ENCODE measurements at regions not wholly inside any gene's neighbourhood (a gene's known extent, or its start where the extent isn't known, plus 50 kb on each side); places are given as distances from the start of the nearest gene placed in this dataset.

- intact Hi-C loops (cut with micrococcal nuclease; ENCODE audit: unreplicated experiment), result no loop called here
- ChIA-PET POLR2A (no interaction called here), CTCF (no interaction called here)
- Mint-ChIP-seq H3K27ac (ENCODE audit: unreplicated experiment) (no peak overlapping the region), H3K27me3 (ENCODE audit: insufficient read depth, unreplicated experiment) (no peaks in the 10 kb centered on the region), H3K4me1 (ENCODE audit: low read depth, unreplicated experiment) (no peaks in the 10 kb centered on the region), H3K9me3 (ENCODE audit: unreplicated experiment) (peaks cover 4% of the 10 kb centered on the region), H3K36me3 (ENCODE audit: insufficient read depth, unreplicated experiment) (no peaks in the 10 kb centered on the region), H3K4me3 (ENCODE audit: unreplicated experiment) (no peak overlapping the region)
- H3K4me1 ChIP-seq, result no peaks in the 10 kb centered on the region
- H3K27me3 ChIP-seq (replicated peaks; ENCODE audit: control insufficient read depth, insufficient read depth, low read length), result no peaks in the 10 kb centered on the region
- DNase-seq, result no peak
- no peak for TF ChIP-seq CTCF (IDR thresholded peaks at IDR 0.05; ENCODE audit: insufficient read depth in 1 of 2, low read depth in 1 of 2, low read length in 1 of 2, severe bottlenecking in 1 of 2, unreplicated experiment in 1 of 2)
- H3K36me3 ChIP-seq (ENCODE audit: control insufficient read depth, insufficient read depth, low read length), result no peaks in the 10 kb centered on the region
- no peaks in the 10 kb centered on the region for H3K9me3 ChIP-seq
- H3K4me3 ChIP-seq (ENCODE audit: low read depth, low read length), result no peak overlapping the region
- BruUV-seq (replicated peaks), result no TSS peak
Observed at GRCh38 chr2:35347561-35347960, 1008.0 kb upstream of the CRIM1 start.

- H3K36me3 Mint-ChIP-seq (ENCODE audit: insufficient read depth, unreplicated experiment), result no peaks in the 10 kb centered on the region
- H3K4me3 Mint-ChIP-seq (ENCODE audit: unreplicated experiment), result no peak overlapping the region
- H3K9me3 Mint-ChIP-seq (ENCODE audit: unreplicated experiment), result peaks cover 9% of the 10 kb centered on the region
- H3K27me3 Mint-ChIP-seq (ENCODE audit: insufficient read depth, unreplicated experiment), result no peaks in the 10 kb centered on the region
- intact Hi-C loops (cut with micrococcal nuclease; ENCODE audit: unreplicated experiment), result loop anchor here (5.0 kb wide), 1 partner anchor 176 kb away; no protein-coding TSS in a partner anchor
- no peaks in the 10 kb centered on the region for H3K4me1 ChIP-seq
- no TSS peak for BruUV-seq (replicated peaks)
- H3K36me3 ChIP-seq (ENCODE audit: control insufficient read depth, insufficient read depth, low read length), result no peaks in the 10 kb centered on the region
- ChIA-PET POLR2A (no interaction called here), CTCF (no interaction called here)
- H3K27ac Mint-ChIP-seq (ENCODE audit: unreplicated experiment), result no peak overlapping the region
- H3K4me1 Mint-ChIP-seq (ENCODE audit: low read depth, unreplicated experiment), result no peaks in the 10 kb centered on the region
- no peak overlapping the region for H3K4me3 ChIP-seq (ENCODE audit: low read depth, low read length)
- H3K27me3 ChIP-seq (replicated peaks; ENCODE audit: control insufficient read depth, insufficient read depth, low read length), result no peaks in the 10 kb centered on the region
- DNase-seq, result no peak
- H3K9me3 ChIP-seq, result no peaks in the 10 kb centered on the region
- TF ChIP-seq CTCF (IDR thresholded peaks at IDR 0.05; ENCODE audit: insufficient read depth in 1 of 2, low read depth in 1 of 2, low read length in 1 of 2, severe bottlenecking in 1 of 2, unreplicated experiment in 1 of 2), result peak; percentile 25 to 37
Observed at GRCh38 chr2:35343135-35343534, 1012.4 kb upstream of the CRIM1 start.

- Histone ChIP-seq H3K9me3 (no peaks in the 10 kb centered on the region), H3K4me3 (ENCODE audit: low read depth, low read length) (no peak overlapping the region), H3K4me1 (no peaks in the 10 kb centered on the region), H3K36me3 (ENCODE audit: control insufficient read depth, insufficient read depth, low read length) (no peaks in the 10 kb centered on the region), H3K27me3 (replicated peaks; ENCODE audit: control insufficient read depth, insufficient read depth, low read length) (no peaks in the 10 kb centered on the region)
- DNase-seq, result no peak
- ChIA-PET POLR2A (no interaction called here), CTCF (no interaction called here)
- H3K27ac Mint-ChIP-seq (ENCODE audit: unreplicated experiment), result no peak overlapping the region
- no peaks in the 10 kb centered on the region for H3K36me3 Mint-ChIP-seq (ENCODE audit: insufficient read depth, unreplicated experiment)
- no peak overlapping the region for H3K4me3 Mint-ChIP-seq (ENCODE audit: unreplicated experiment)
- BruUV-seq (replicated peaks), result no TSS peak
- H3K4me1 Mint-ChIP-seq (ENCODE audit: low read depth, unreplicated experiment), result no peaks in the 10 kb centered on the region
- no peak for TF ChIP-seq CTCF (IDR thresholded peaks at IDR 0.05; ENCODE audit: insufficient read depth in 1 of 2, low read depth in 1 of 2, low read length in 1 of 2, severe bottlenecking in 1 of 2, unreplicated experiment in 1 of 2)
- intact Hi-C loops (cut with micrococcal nuclease; ENCODE audit: unreplicated experiment), result no loop called here
- H3K27me3 Mint-ChIP-seq (ENCODE audit: insufficient read depth, unreplicated experiment), result peaks cover 4% of the 10 kb centered on the region
- peaks cover 9% of the 10 kb centered on the region for H3K9me3 Mint-ChIP-seq (ENCODE audit: unreplicated experiment)
Observed at GRCh38 chr2:35339211-35339610, 1016.4 kb upstream of the CRIM1 start.

Measured in Caco-2 (cell line).